HepG2 (cell line): ENCODE measurements at regions not wholly inside any gene's neighbourhood (a gene's known extent, or its start where the extent isn't known, plus 50 kb on each side); places are given as distances from the start of the nearest gene placed in this dataset.
"Not testable (repeated sequence)": the region's sequence is repeated elsewhere in the genome, so short reads cannot be mapped to it uniquely, and the experiment has no call there.

Experiments used
- ATAC-seq: fragments of 200-7000 bp; cut with Tn5 transposase; 3 replicates; pipeline ENCODE4 v1.9.1; 2020; ENCODE audit warnings: mild to moderate bottlenecking, moderate library complexity
- BruUV-seq: library from RNA; stranded (reverse); fragments of 400-500 nt; replicated peaks from 2 replicates; lab custom pipeline; 2021; lab: Mats Ljungman, UMichigan
- CTCF ChIA-PET: fragments of 300-600 bp; formaldehyde crosslinking; extraction: SDS; loops from one replicate; lab custom pipeline; 2021; ENCODE audit warnings: low total read pairs, inconsistent platforms, low intra/inter-chr PET ratio; lab: Yijun Ruan, JAX
- POLR2A ChIA-PET: fragments of 350-600 bp; sonication (Branson Sonifier 250); formaldehyde crosslinking; loops from one replicate; lab custom pipeline; 2020; ENCODE audit warnings: antibody characterized with exemption, inconsistent platforms; lab: Yijun Ruan, JAX
- DNase-seq: peaks from one replicate; pipeline ENCODE4 v3.0.0-alpha.2; 2015; ENCODE audit warnings: low spot score
- FAIRE-seq: peaks from 3 replicates; lab custom pipeline; 2011; peaks lifted over from hg19 to GRCh38; lab: Jason Lieb, UNC
- H2AFZ ChIP-seq: one replicate; pipeline ENCODE4 v1.6.1; 2011; ENCODE audit warnings: low read length, inconsistent platforms
- H3K27ac ChIP-seq: fragments of 300-600 bp; 3 replicates; pipeline ENCODE4 v1.8.0; 2011; ENCODE audit warnings: mixed run types, mild to moderate bottlenecking, mixed read lengths, low read length, inconsistent platforms; ENCODE audit not compliant: insufficient read depth; ENCODE audit errors: extremely low read length
- H3K27me3 ChIP-seq, 2 experiments: fragments of 200-600 bp in 1 of 2; 2 replicates in 1 of 2; 3 replicates in 1 of 2; pipeline versions ENCODE4 v1.6.0 to v1.8.0; 2011; ENCODE audit warnings: low read length in 2 of 2, mild to moderate bottlenecking in 2 of 2, moderate library complexity in 2 of 2, inconsistent platforms in 1 of 2; ENCODE audit not compliant: insufficient read depth in 2 of 2, control insufficient read depth in 1 of 2
- H3K36me3 ChIP-seq, 2 experiments: fragments of 200-600 bp in 1 of 2; replicated peaks in 1 of 2; 2 replicates in 1 of 2; 3 replicates in 1 of 2; pipeline versions ENCODE4 v1.5.1 to v1.8.0; 2011; ENCODE audit warnings: low read length in 2 of 2, inconsistent platforms in 1 of 2; ENCODE audit not compliant: insufficient read depth in 2 of 2, control insufficient read depth in 1 of 2
- H3K4me1 ChIP-seq: 2 replicates; pipeline ENCODE4 v1.5.1; 2012; ENCODE audit warnings: low read length, inconsistent platforms; ENCODE audit not compliant: insufficient read depth
- H3K4me2 ChIP-seq: 2 replicates; pipeline ENCODE4 v1.6.0; 2011; ENCODE audit warnings: low read depth, low read length, inconsistent platforms
- H3K4me3 ChIP-seq, 3 experiments: fragments of 200-600 bp in 1 of 3; sonication (generic), shearing (Covaris generic) in 1 of 3; replicated peaks in 1 of 3; 2 replicates each; pipeline ENCODE4 v1.5.1; 2011 to 2016; ENCODE audit warnings: low read length in 3 of 3, inconsistent platforms in 2 of 3, low read depth in 2 of 3, mild to moderate bottlenecking in 2 of 3, control low read depth in 1 of 3, mixed read lengths in 1 of 3; ENCODE audit not compliant: insufficient read depth in 1 of 3
- H3K79me2 ChIP-seq: one replicate; pipeline ENCODE4 v1.6.1; 2011; ENCODE audit warnings: low read length, inconsistent platforms; ENCODE audit not compliant: insufficient read depth
- H3K9ac ChIP-seq: 2 replicates; pipeline ENCODE4 v1.6.0; 2011; ENCODE audit warnings: mild to moderate bottlenecking, low read depth, low read length, inconsistent platforms; ENCODE audit not compliant: insufficient read depth
- H3K9me3 ChIP-seq: 2 replicates; pipeline ENCODE4 v1.5.1; 2012; ENCODE audit warnings: mild to moderate bottlenecking, low read length
- H4K20me1 ChIP-seq: 2 replicates; pipeline ENCODE4 v1.6.0; 2011; ENCODE audit warnings: inconsistent platforms, mild to moderate bottlenecking, low read length, moderate library complexity; ENCODE audit not compliant: insufficient read depth
- WGBS: methylation state at CpG from one replicate; pipeline ENCODE4 v1.1.6; 2017; ENCODE audit warnings: low lambda C conversion rate; 5-methylcytosine and 5-hydroxymethylcytosine counted together
- in situ Hi-C: cut with HindIII; loops from 2 replicates; pipeline ENCODE4 v1.10.0; 2017; ENCODE audit warnings: low pct_unique_long_range_greater_than_20kb; ENCODE audit not compliant: extremely low pct_ligation_motif_present
- intact Hi-C: fragments of 100-400 bp; cut with micrococcal nuclease; formaldehyde crosslinking; loops from one replicate; pipeline ENCODE4 v1.10.0; 2022; ENCODE audit not compliant: unreplicated experiment

DNA sequence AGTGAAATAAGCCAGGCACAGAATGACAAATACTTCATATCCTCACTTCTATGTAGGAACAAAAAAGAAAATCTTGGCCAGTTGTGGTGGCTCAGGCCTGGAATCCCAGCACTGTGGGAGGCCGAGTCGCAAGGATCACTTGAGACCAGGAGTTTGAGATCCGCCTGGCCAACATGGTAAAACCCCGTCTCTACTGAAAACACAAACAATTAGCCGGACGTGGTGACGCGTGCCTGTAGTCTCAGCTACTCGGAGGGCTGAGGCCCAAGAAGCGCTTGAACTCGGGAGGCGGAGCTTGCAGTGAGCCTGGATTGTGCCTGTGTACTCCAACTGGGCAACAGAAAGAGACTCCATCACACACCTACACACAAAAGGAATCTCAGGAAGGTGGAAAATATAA is 112.3 kb upstream of the HMX1 start:
- H3K4me1 ChIP-seq, H3K9me3 ChIP-seq, ATAC-seq, DNase-seq, H3K4me2 ChIP-seq, BruUV-seq, H3K79me2 ChIP-seq, H3K27ac ChIP-seq, H3K36me3 ChIP-seq, H2AFZ ChIP-seq, CTCF ChIA-PET, H4K20me1 ChIP-seq, POLR2A ChIA-PET, in situ Hi-C loops, intact Hi-C loops, H3K9ac ChIP-seq, H3K27me3 ChIP-seq, FAIRE-seq, H3K4me3 ChIP-seq: not testable (repeated sequence)
- 25% methylated on average over 11 of the region's 12 CpGs for WGBS

DNA sequence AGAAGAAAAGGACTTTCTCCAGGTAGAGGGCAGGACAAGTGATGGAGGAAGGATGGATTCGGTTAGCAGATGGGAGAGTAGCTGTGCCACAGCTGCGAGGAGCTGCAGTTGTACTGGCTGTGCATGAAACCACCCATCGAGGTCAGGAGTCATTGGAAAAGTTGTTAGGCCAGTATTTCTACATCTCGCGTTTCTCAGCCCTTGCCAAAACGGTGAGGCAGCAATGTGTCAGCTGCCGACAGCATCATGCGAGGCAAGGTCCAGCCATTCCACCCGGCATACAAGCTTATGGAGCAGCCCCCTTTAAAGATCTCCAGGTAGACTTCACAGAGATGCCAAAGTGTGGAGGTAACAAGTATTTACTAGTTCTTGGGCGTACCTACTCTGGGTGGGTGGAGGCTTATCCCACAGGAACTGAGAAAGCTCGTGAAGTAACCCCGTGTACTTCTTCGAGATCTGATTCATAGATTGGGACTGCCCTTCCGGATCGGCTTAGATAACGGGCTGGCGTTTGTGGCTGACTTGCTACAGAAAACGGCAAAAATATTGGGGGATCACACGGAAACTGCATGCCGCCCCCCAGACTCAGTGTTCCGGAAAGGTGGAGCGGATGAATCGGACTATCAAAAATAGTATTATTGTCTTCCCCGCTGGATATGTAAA is 105.0 kb upstream of the HMX1 start:
- BruUV-seq, FAIRE-seq, in situ Hi-C loops: not testable (repeated sequence)

DNA sequence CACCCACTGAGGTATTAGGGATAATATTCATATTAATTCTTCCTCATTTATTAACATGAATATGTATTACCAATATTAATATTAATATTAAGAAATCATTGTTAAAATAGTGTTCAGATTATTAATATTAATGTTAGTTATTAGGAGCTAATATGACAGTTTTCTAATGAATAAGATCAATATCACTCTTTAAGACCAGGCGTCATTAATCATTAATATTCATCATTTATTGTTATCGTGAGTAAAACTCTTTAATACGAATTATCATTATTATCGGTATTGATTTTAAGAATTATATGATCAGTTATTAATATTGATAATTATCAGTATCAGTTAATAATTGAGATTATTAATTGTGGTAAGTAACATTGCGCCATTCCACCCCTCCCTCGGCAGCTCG is 101.0 kb upstream of the HMX1 start:
- FAIRE-seq, H3K79me2 ChIP-seq, H3K4me1 ChIP-seq, ATAC-seq, in situ Hi-C loops, DNase-seq, H3K27me3 ChIP-seq, H2AFZ ChIP-seq, POLR2A ChIA-PET, H3K27ac ChIP-seq, BruUV-seq, H3K36me3 ChIP-seq, H3K9ac ChIP-seq, H3K4me2 ChIP-seq, H3K4me3 ChIP-seq, CTCF ChIA-PET, H3K9me3 ChIP-seq, H4K20me1 ChIP-seq, intact Hi-C loops: not testable (repeated sequence)
- WGBS: 83% methylated on average over 7 of the region's 7 CpGs

More for the DNA sequence above, 105.0 kb upstream of the HMX1 start:
- H3K27ac ChIP-seq, POLR2A ChIA-PET, H3K27me3 ChIP-seq, H3K9me3 ChIP-seq, ATAC-seq, H2AFZ ChIP-seq, H3K4me3 ChIP-seq, CTCF ChIA-PET, intact Hi-C loops, H4K20me1 ChIP-seq, H3K4me2 ChIP-seq, H3K4me1 ChIP-seq, H3K79me2 ChIP-seq, H3K36me3 ChIP-seq, H3K9ac ChIP-seq, DNase-seq: not testable (repeated sequence)
- 51% methylated on average over 18 of the region's 24 CpGs for WGBS
